ENCODE measurements at regions not wholly inside any gene's neighbourhood (a gene's known extent, or its start where the extent isn't known, plus 50 kb on each side); places are given as distances from the start of the nearest gene placed in this dataset.

GRCh38 chr15:91530279-91530678 lies 323.2 kb upstream of the SLCO3A1 start (continued):
- TF ChIP-seq ZNF592 (IDR thresholded peaks at IDR 0.05) (no peak), SIN3A (IDR thresholded peaks at IDR 0.05; ENCODE audit: low read depth, low read length) (no peak), TAF1 (IDR thresholded peaks at IDR 0.05; ENCODE audit: borderline replicate concordance, low read depth, low read length) (no peak)

GRCh38 chr15:91530956-91531582 lies 322.4 kb upstream of the SLCO3A1 start:
- no peak overlapping the region for H3K27ac ChIP-seq (ENCODE audit: control insufficient read depth, insufficient read depth)
- SMC1A ChIA-PET (ENCODE audit: uncharacterized antibody, unreplicated experiment) = interaction anchor here (0.5 kb wide), 1 partner anchor 497 kb away, joined by 3 read pairs; no protein-coding TSS in a partner anchor
- H3K36me3 ChIP-seq (ENCODE audit: control insufficient read depth in 2 of 2, insufficient read depth in 2 of 2, low read length in 1 of 2) = no peaks in the 10 kb centered on the region
- TF ChIP-seq HDAC6 (IDR thresholded peaks at IDR 0.05; ENCODE audit: unreplicated experiment) (no peak), RELA (IDR thresholded peaks at IDR 0.05; ENCODE audit: borderline replicate concordance, partially characterized antibody) (no peak), YBX1 (IDR thresholded peaks at IDR 0.05) (no peak), PRDM15 (CRISPR knock-in tag; IDR thresholded peaks at IDR 0.05) (no peak), NR2F1 (conservative IDR thresholded peaks at IDR 0.05) (no peak)
- H3K27me3 ChIP-seq (replicated peaks in 1 of 2; ENCODE audit: control insufficient read depth in 2 of 2, insufficient read depth in 2 of 2, low read length in 1 of 2) = no peaks in the 10 kb centered on the region; a peak in 2 of 4 replicates
- RAD21 ChIA-PET (ENCODE audit: unreplicated experiment) = interaction anchor here (0.6 kb wide), 1 partner anchor 408 kb away, joined by 4 read pairs; no protein-coding TSS in a partner anchor
- H2AFZ ChIP-seq (ENCODE audit: control insufficient read depth, low read depth, low read length) = no peak overlapping the region
- WGBS (ENCODE audit: insufficient coverage, insufficient replicate concordance, low lambda C conversion rate, missing lambda C conversion rate) = 55% methylated on average over 9 of the region's 9 CpGs
- H3K4me3 ChIP-seq = no peak overlapping the region
- H4K20me1 ChIP-seq (ENCODE audit: control insufficient read depth, insufficient read depth) = no peaks in the 10 kb centered on the region
- H3K9ac ChIP-seq (ENCODE audit: control insufficient read depth, insufficient read depth, low read length) = no peak overlapping the region
- ATAC-seq = no peak
- DNase-seq (ENCODE audit: low read depth, low spot score) = no peak
- no peak for FAIRE-seq
- H3K9me3 ChIP-seq (replicated peaks; ENCODE audit: control insufficient read depth, insufficient read depth, low read length) = no peaks in the 10 kb centered on the region
- in situ Hi-C loops (cut with MboI) (no loop called here), intact Hi-C loops (cut with micrococcal nuclease; ENCODE audit: unreplicated experiment) (no loop called here)
- POLR2A ChIA-PET = interaction anchor here (0.6 to 0.9 kb wide), 2 partner anchors 60 to 115 kb away, joined by 3 read pairs; no protein-coding TSS in a partner anchor
- H3K79me2 ChIP-seq (ENCODE audit: control insufficient read depth, insufficient read depth, low read length) = no peaks in the 10 kb centered on the region
- CTCF ChIA-PET = no interaction called here
- no peaks in the 10 kb centered on the region for H3K4me1 ChIP-seq (ENCODE audit: control insufficient read depth, insufficient read depth, low read length)
- no peak overlapping the region for H3K4me2 ChIP-seq (ENCODE audit: control insufficient read depth, insufficient read depth)
- BruUV-seq (replicated peaks) = no TSS peak
